Testis (tissue), 2 donors: ENCODE measurements at regions not wholly inside any gene's neighbourhood (a gene's known extent, or its start where the extent isn't known, plus 50 kb on each side); places are given as distances from the start of the nearest gene placed in this dataset.
A peak's percentile ranks its signal among the peaks of the same experiment; 100 is the strongest.
"Not testable (repeated sequence)": the region's sequence is repeated elsewhere in the genome, so short reads cannot be mapped to it uniquely, and the experiment has no call there.

Experiments
- DNase-seq: peaks from one replicate; pipeline ENCODE4 v3.0.0-alpha.2; 2019
- H3K27ac ChIP-seq, 2 donors: fragments of 200-600 bp; sonication (generic); one replicate each; pipeline ENCODE4 v1.5.1; 2019
- H3K27me3 ChIP-seq: fragments of 200-600 bp; sonication (generic); one replicate; pipeline ENCODE4 v1.5.1; 2019
- H3K36me3 ChIP-seq: fragments of 200-600 bp; sonication (generic); one replicate; pipeline ENCODE4 v1.5.1; 2017; ENCODE audit warnings: low read depth; ENCODE audit errors: missing control alignments
- H3K4me1 ChIP-seq: fragments of 200-600 bp; sonication (generic); one replicate; pipeline ENCODE4 v1.5.1; 2019
- H3K4me3 ChIP-seq, 2 donors: fragments of 200-600 bp; sonication (generic); one replicate each; pipeline ENCODE4 v1.5.1; 2017 to 2019
- H3K9me3 ChIP-seq: fragments of 200-600 bp; sonication (generic); one replicate; pipeline ENCODE4 v1.5.1; 2017
- POLR2A ChIP-seq: fragments of 450-650 bp; IDR thresholded peaks from one replicate; pipeline ENCODE4 v1.6.1; 2017; ENCODE audit warnings: antibody characterized with exemption, mild to moderate bottlenecking, moderate library complexity
- WGBS, 2 donors: methylation state at CpG; one replicate each; pipeline ENCODE4 v1.1.5; 2018; 5-methylcytosine and 5-hydroxymethylcytosine counted together
- intact Hi-C: fragments of 100-400 bp; cut with DNase I; formaldehyde crosslinking; loops from one replicate; pipeline ENCODE4 v1.15.1; 2023; ENCODE audit warnings: low total_unique reads
- TF ChIP-seq, protein P1 (sequence below), 3 experiments: fragments of 450-650 bp in 2 of 3; fragments of 200-600 bp in 1 of 3; sonication (generic) in 1 of 3; IDR thresholded peaks; one replicate each; pipeline ENCODE4 v1.5.1; 2016 to 2019; ENCODE audit warnings: antibody characterized with exemption in 3 of 3, mild to moderate bottlenecking in 2 of 3, moderate library complexity in 1 of 3

DNA sequence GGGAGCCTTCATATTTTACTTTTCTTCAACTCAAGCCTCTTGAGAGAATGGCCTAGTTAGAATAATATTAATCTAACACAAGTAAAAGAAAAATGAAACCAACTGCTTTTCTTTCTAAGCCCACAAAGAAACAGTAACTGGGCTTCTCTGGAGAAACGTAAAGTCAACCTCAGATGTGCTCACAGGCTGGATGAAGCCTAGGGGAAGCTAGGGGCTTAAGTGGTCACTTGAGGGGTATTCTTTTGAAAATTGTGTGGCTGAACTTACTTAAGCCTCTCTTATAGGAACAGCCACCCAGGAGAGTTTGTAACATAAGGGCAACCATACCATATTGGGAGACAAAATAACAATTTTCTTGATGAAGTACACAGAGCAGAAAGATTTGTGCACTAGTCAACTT lies 279.0 kb downstream of the SPRY1 start:
- DNase-seq, result no peak
- intact Hi-C loops, result no loop called here
- TF ChIP-seq, protein P1, sequence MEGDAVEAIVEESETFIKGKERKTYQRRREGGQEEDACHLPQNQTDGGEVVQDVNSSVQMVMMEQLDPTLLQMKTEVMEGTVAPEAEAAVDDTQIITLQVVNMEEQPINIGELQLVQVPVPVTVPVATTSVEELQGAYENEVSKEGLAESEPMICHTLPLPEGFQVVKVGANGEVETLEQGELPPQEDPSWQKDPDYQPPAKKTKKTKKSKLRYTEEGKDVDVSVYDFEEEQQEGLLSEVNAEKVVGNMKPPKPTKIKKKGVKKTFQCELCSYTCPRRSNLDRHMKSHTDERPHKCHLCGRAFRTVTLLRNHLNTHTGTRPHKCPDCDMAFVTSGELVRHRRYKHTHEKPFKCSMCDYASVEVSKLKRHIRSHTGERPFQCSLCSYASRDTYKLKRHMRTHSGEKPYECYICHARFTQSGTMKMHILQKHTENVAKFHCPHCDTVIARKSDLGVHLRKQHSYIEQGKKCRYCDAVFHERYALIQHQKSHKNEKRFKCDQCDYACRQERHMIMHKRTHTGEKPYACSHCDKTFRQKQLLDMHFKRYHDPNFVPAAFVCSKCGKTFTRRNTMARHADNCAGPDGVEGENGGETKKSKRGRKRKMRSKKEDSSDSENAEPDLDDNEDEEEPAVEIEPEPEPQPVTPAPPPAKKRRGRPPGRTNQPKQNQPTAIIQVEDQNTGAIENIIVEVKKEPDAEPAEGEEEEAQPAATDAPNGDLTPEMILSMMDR (IDR thresholded peaks at IDR 0.05), result no peak
- no peak for TF ChIP-seq POLR2A
- Histone ChIP-seq H3K9me3 (no peaks in the 10 kb centered on the region), H3K27me3 (no peaks in the 10 kb centered on the region), H3K27ac (peak overlapping the region in 1 of 2 donors; percentile 46), H3K4me3 (no peak overlapping the region), H3K4me1 (no peaks in the 10 kb centered on the region), H3K36me3 (no peaks in the 10 kb centered on the region)
- WGBS, 2 donors, result 53 to 63% methylated on average over 1 of the region's 1 CpG

DNA sequence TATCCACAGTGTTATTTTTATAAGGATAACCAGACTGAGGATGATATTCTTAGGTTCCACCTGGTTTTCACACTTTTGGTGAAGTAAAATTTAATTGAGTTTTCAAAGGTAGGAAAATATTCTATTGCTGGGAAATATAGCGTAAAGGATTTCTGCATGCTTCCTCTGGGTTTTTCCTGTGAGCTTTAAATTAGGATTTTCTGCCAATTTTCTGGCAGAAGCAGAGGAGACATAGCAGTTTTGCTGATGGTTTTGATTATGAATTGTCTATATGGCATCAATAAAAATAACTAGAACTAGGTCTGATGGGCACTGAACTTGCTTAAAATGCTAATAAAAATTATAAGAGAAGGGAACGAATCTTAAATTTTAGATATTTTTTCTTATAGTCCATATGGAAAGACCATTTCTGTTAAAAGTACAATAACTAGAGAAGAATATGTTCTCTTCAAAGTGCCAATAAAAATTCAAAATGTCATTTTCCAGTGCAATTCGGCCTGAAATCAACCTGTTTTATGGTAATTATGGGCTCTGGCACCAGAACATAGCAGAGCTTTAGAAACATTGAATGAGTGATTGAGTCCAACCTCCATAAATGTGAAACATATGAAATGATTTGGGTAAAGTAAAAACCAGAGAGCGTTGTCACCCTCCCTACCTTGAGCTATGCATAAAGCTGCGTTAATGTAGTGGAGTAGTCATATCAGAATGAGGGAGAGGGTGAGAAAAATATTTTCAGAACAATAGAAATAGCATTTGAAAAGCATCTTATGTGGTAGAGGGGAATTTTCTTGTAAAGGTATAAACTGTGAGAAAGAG lies 279.7 kb downstream of the SPRY1 start:
- Histone ChIP-seq H3K36me3 (no peaks in the 10 kb centered on the region), H3K27ac (peak overlapping the region in 1 of 2 donors; percentile 46), H3K9me3 (no peaks in the 10 kb centered on the region), H3K4me3 (no peak overlapping the region), H3K27me3 (no peaks in the 10 kb centered on the region), H3K4me1 (no peaks in the 10 kb centered on the region)
- WGBS, 2 donors, result 88 to 91% methylated on average over 5 of the region's 5 CpGs
- no peak for DNase-seq
- intact Hi-C loops, result no loop called here
- TF ChIP-seq, protein P1 (IDR thresholded peaks at IDR 0.05), result no peak
- no peak for TF ChIP-seq POLR2A

DNA sequence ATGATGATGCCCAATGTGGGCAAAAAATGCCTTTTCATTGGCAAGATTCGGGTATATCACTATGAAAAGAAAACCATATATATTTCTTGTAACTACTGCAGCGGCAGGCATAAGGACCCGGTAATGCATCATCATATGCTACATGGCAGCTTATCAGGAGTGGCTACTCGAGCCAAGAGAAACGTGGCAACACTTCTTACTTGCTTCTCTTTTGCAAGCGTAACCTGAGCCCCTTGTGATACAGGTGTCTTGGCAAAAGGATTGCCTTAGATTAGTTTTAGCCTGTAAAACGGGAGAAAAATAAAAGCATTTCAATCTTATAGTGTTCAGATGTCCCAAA lies 280.3 kb downstream of the SPRY1 start:
- Histone ChIP-seq H3K4me3 (no peak overlapping the region), H3K36me3 (no peaks in the 10 kb centered on the region), H3K27ac (no peak overlapping the region), H3K9me3 (no peaks in the 10 kb centered on the region), H3K27me3 (no peaks in the 10 kb centered on the region), H3K4me1 (no peaks in the 10 kb centered on the region)
- 86% methylated on average over 7 of the region's 7 CpGs for WGBS, 2 donors
- DNase-seq, result no peak
- intact Hi-C loops, result no loop called here
- TF ChIP-seq, protein P1 (IDR thresholded peaks at IDR 0.05), result no peak
- TF ChIP-seq POLR2A, result no peak

DNA sequence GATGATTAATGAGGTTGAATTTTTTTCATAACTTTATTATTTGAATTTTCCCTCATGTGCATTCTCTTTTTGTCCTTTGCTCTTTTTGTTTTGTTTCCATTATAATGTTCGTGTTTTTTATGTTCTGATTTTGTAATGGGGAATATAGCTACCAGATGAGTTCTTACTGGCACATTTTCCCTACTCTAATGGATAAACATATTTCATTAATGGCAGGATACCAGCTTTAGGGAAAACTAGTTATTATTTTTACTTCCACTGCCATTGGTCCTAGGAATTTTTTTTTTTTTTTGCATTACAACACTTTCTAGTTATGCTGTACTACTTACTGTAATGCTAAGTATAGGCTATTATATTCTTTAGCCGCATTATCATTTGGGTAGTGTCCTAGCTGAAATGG lies 286.3 kb downstream of the SPRY1 start:
- Histone ChIP-seq H3K36me3 (no peaks in the 10 kb centered on the region), H3K4me1 (no peaks in the 10 kb centered on the region), H3K9me3 (no peaks in the 10 kb centered on the region), H3K4me3 (no peak overlapping the region), H3K27ac (no peak overlapping the region), H3K27me3 (no peaks in the 10 kb centered on the region)
- no peak for DNase-seq
- intact Hi-C loops, result no loop called here
- TF ChIP-seq, protein P1 (IDR thresholded peaks at IDR 0.05), result no peak
- TF ChIP-seq POLR2A, result no peak
- WGBS, 2 donors, result 84 to 88% methylated on average over 2 of the region's 2 CpGs

DNA sequence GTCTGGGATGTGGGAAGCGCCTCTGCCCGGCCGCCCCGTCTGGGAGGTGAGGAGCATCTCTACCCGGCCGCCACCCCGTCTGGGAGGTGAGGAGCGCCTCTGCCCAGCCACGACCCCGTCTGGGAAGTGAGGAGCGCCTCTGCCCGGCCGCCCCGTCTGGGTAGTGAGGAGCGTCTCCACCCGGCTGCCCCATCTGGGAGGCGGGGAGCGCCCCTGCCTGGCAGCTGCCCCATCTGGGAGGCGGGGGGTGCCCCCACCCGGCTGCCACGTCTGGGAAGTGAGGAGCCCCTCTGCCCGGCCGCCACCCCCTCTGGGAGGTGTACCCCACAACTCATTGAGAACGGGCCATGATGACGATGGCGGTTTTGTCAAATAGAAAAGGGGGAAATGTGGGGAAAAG lies 288.3 kb downstream of the SPRY1 start:
- intact Hi-C loops, result not testable (repeated sequence)

DNA sequence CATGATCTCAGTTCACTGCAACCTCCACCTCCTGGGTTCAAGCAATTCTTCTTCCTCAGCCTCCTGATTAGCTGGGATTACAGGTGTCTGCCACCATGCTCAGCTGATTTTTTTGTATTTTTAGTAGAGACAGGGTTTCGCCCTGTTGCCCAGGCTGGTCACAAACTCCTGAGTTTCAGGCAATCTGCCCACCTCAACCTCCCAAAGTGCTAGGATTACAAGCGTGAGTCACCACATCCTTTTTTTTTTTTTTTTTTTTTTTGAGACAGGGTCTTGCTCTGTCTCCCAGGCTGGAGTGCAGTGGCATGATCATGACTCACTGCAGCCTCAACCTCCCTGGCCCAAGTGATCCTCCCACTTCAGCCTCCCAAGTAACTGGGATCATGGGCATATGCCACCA lies 298.9 kb downstream of the SPRY1 start:
- H3K36me3 ChIP-seq, H3K27me3 ChIP-seq, H3K4me3 ChIP-seq, DNase-seq, H3K9me3 ChIP-seq, intact Hi-C loops, H3K27ac ChIP-seq, H3K4me1 ChIP-seq: not testable (repeated sequence)
- 90 to 98% methylated on average over 2 of the region's 2 CpGs for WGBS, 2 donors

More for the DNA sequence above, 288.3 kb downstream of the SPRY1 start:
- H3K27ac ChIP-seq, H3K27me3 ChIP-seq, H3K9me3 ChIP-seq, DNase-seq, H3K4me1 ChIP-seq, H3K36me3 ChIP-seq, H3K4me3 ChIP-seq: not testable (repeated sequence)
- WGBS, 2 donors, result 80 to 100% methylated on average over 1 to 26 of the region's 26 CpGs
